ENCODE measurements at regions not wholly inside any gene's neighbourhood (a gene's known extent, or its start where the extent isn't known, plus 50 kb on each side); places are given as distances from the start of the nearest gene placed in this dataset.

- no peak for TF ChIP-seq CTCF (conservative IDR thresholded peaks at IDR 0.05; ENCODE audit: low read length)
- TF ChIP-seq EZH2phosphoT487 (IDR thresholded peaks at IDR 0.05; ENCODE audit: borderline replicate concordance, low read depth, low read length), result no peak
Measured at GRCh38 chrX:3448563-3448962, 102.1 kb upstream of the MXRA5 start.

All from OCI-LY7 (cell line).